Hepatocyte (in vitro differentiated cells): ENCODE measurements at regions not wholly inside any gene's neighbourhood (a gene's known extent, or its start where the extent isn't known, plus 50 kb on each side); places are given as distances from the start of the nearest gene placed in this dataset.
A peak's percentile ranks its signal among the peaks of the same experiment; 100 is the strongest.

Source experiments
- DNase-seq: peaks from one replicate; pipeline ENCODE4 v3.0.0-alpha.2; 2016; ENCODE audit warnings: low spot score
- H2AFZ ChIP-seq: fragments of 200-600 bp; sonication (generic); 2 replicates; pipeline ENCODE4 v1.6.0; 2016; ENCODE audit warnings: antibody characterized with exemption, mild to moderate bottlenecking
- H3K27ac ChIP-seq: fragments of 200-600 bp; sonication (generic); 2 replicates; pipeline ENCODE4 v1.5.1; 2016; ENCODE audit warnings: mild to moderate bottlenecking
- H3K27me3 ChIP-seq: fragments of 200-600 bp; sonication (generic); 2 replicates; pipeline ENCODE4 v1.6.1; 2016
- H3K36me3 ChIP-seq: fragments of 200-600 bp; sonication (generic); replicated peaks from 2 replicates; pipeline ENCODE4 v1.5.1; 2016; ENCODE audit warnings: low read depth; ENCODE audit not compliant: insufficient read depth
- H3K4me1 ChIP-seq: fragments of 200-600 bp; sonication (generic); 2 replicates; pipeline ENCODE4 v1.5.1; 2016; ENCODE audit warnings: mild to moderate bottlenecking, moderate library complexity; ENCODE audit not compliant: insufficient read depth
- H3K4me2 ChIP-seq: fragments of 200-600 bp; sonication (generic); 2 replicates; pipeline ENCODE4 v1.6.0; 2016
- H3K4me3 ChIP-seq: fragments of 200-600 bp; sonication (generic); 2 replicates; pipeline ENCODE4 v1.5.1; 2016; ENCODE audit warnings: mild to moderate bottlenecking
- H3K79me2 ChIP-seq: fragments of 200-600 bp; sonication (generic); 2 replicates; pipeline ENCODE4 v1.6.0; 2017; ENCODE audit warnings: mild to moderate bottlenecking
- H3K9me2 ChIP-seq: fragments of 200-600 bp; sonication (generic); replicated peaks from 2 replicates; pipeline ENCODE4 v1.6.0; 2017; ENCODE audit warnings: mild to moderate bottlenecking; ENCODE audit not compliant: insufficient read depth
- H3K9me3 ChIP-seq: fragments of 200-600 bp; sonication (generic); 2 replicates; pipeline ENCODE4 v1.5.1; 2016; ENCODE audit warnings: low read depth, mild to moderate bottlenecking
- H4K20me1 ChIP-seq: fragments of 200-600 bp; sonication (generic); 2 replicates; pipeline ENCODE4 v1.6.0; 2016; ENCODE audit warnings: mild to moderate bottlenecking; ENCODE audit not compliant: insufficient read depth, poor library complexity, severe bottlenecking
- EZH2 ChIP-seq: fragments of 200-600 bp; sonication (generic); IDR thresholded peaks from 2 replicates; pipeline ENCODE4 v1.6.1; 2016; ENCODE audit warnings: antibody characterized with exemption, mild to moderate bottlenecking, borderline replicate concordance
- EZH2phosphoT487 ChIP-seq: fragments of 200-600 bp; sonication (generic); IDR thresholded peaks from one replicate; pipeline ENCODE4 v1.6.1; 2018; ENCODE audit warnings: antibody characterized with exemption, mild to moderate bottlenecking, low read depth, moderate library complexity; ENCODE audit not compliant: unreplicated experiment, severe bottlenecking
- WGBS: methylation state at CpG from one replicate; pipeline ENCODE4 v1.1.6; 2016; ENCODE audit warnings: low lambda C conversion rate; ENCODE audit errors: missing lambda C conversion rate; 5-methylcytosine and 5-hydroxymethylcytosine counted together
- TF ChIP-seq, protein P1 (sequence below): fragments of 200-600 bp; sonication (generic); IDR thresholded peaks from 2 replicates; pipeline ENCODE4 v1.5.1; 2016; ENCODE audit warnings: antibody characterized with exemption, mild to moderate bottlenecking; ENCODE audit not compliant: poor library complexity

DNA sequence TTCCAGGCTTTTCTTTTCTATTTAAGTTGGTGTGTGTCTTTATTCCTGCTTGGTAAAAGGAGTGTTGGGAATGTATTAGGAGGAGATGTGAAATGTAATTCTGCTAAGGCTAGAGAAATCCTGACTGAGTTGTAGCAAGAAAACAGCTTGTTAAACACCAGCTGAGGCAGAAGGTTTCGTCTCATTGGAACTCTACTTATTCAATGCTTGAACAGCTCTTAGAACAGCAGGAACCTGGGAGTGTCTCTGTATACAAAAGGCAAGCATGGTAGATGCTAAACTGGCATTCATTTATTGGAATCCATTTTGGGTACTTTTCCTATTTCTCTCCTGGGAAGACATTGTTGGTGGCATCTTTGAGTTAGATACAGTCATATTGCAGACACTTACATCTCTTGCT lies 280.9 kb downstream of the HRH4 start:
- 96% methylated on average over 1 of the region's 1 CpG for WGBS
- H3K36me3 ChIP-seq, result no peaks in the 10 kb centered on the region

GRCh38 chr18:24741965-24742724 lies 281.7 kb downstream of the HRH4 start:
- no peaks in the 10 kb centered on the region for H3K36me3 ChIP-seq
- H3K4me2 ChIP-seq, result no peak overlapping the region
- H4K20me1 ChIP-seq, result no peaks in the 10 kb centered on the region
- whole genome bisulfite sequencing, result 78% methylated on average over 5 of the region's 5 CpGs
- no peak for TF ChIP-seq EZH2
- TF ChIP-seq, protein P1, sequence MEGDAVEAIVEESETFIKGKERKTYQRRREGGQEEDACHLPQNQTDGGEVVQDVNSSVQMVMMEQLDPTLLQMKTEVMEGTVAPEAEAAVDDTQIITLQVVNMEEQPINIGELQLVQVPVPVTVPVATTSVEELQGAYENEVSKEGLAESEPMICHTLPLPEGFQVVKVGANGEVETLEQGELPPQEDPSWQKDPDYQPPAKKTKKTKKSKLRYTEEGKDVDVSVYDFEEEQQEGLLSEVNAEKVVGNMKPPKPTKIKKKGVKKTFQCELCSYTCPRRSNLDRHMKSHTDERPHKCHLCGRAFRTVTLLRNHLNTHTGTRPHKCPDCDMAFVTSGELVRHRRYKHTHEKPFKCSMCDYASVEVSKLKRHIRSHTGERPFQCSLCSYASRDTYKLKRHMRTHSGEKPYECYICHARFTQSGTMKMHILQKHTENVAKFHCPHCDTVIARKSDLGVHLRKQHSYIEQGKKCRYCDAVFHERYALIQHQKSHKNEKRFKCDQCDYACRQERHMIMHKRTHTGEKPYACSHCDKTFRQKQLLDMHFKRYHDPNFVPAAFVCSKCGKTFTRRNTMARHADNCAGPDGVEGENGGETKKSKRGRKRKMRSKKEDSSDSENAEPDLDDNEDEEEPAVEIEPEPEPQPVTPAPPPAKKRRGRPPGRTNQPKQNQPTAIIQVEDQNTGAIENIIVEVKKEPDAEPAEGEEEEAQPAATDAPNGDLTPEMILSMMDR, result no peak
- TF ChIP-seq EZH2phosphoT487, result no peak
- no peaks in the 10 kb centered on the region for H3K4me1 ChIP-seq
- no peaks in the 10 kb centered on the region for H3K27me3 ChIP-seq
- no peaks in the 10 kb centered on the region for H3K9me3 ChIP-seq
- no peaks in the 10 kb centered on the region for H3K79me2 ChIP-seq
- no peaks in the 10 kb centered on the region for H3K9me2 ChIP-seq
- no peak for DNase-seq
- H2AFZ ChIP-seq, result no peak overlapping the region
- H3K27ac ChIP-seq, result no peak overlapping the region
- H3K4me3 ChIP-seq, result no peak overlapping the region

More for the DNA sequence above, 280.9 kb downstream of the HRH4 start:
- no peak for DNase-seq
- Histone ChIP-seq H3K4me3 (no peak overlapping the region), H3K9me2 (no peaks in the 10 kb centered on the region), H3K27me3 (no peaks in the 10 kb centered on the region), H3K79me2 (no peaks in the 10 kb centered on the region), H3K4me1 (no peaks in the 10 kb centered on the region), H3K4me2 (no peak overlapping the region), H3K9me3 (no peaks in the 10 kb centered on the region), H3K27ac (no peak overlapping the region), H2AFZ (no peak overlapping the region), H4K20me1 (no peaks in the 10 kb centered on the region)
- no peak for TF ChIP-seq EZH2phosphoT487
- TF ChIP-seq, protein P1, result no peak
- no peak for TF ChIP-seq EZH2

DNA sequence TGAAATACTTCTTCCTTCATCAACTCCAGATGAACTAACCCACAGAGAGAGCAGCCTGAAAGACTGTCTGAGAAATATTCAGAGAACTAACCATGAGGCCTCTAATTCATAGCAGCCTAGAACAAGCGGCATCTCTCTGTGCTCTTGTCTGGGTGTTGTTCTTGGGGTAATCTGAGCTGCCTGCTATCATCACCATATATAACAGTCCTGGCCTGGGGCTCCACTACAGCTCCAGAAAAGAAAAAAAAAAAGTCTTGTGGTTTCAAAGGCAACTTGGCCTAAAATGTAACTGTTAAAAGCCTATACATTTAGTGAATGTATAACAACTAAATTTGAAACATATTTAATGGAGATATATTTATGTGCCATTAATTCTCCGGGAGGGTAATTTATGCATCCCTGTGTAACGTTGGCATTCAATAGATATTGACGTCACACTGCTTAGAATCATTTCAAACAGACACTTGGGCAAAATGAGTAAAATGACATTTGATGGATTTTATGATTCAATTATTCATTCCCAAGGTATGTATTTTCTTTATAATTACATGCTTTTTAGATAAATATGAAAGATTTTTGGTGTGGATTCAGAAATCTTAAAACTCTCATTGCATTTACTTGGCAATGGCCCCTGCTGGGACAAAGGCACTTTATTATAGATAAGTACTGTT lies 294.3 kb downstream of the HRH4 start:
- Histone ChIP-seq H4K20me1 (no peaks in the 10 kb centered on the region), H3K27me3 (no peaks in the 10 kb centered on the region), H3K4me1 (no peaks in the 10 kb centered on the region), H3K9me3 (no peaks in the 10 kb centered on the region), H3K79me2 (no peaks in the 10 kb centered on the region), H3K4me3 (no peak overlapping the region), H2AFZ (no peak overlapping the region), H3K27ac (no peak overlapping the region), H3K4me2 (no peak overlapping the region), H3K36me3 (no peaks in the 10 kb centered on the region), H3K9me2 (no peaks in the 10 kb centered on the region)
- TF ChIP-seq, protein P1, result no peak
- TF ChIP-seq EZH2 (no peak), EZH2phosphoT487 (no peak)
- 61% methylated on average over 4 of the region's 4 CpGs for WGBS
- DNase-seq, result peak; percentile 10
